Thyroid gland (tissue), 4 donors: ENCODE measurements at regions not wholly inside any gene's neighbourhood (a gene's known extent, or its start where the extent isn't known, plus 50 kb on each side); places are given as distances from the start of the nearest gene placed in this dataset.

Source experiments
- DNase-seq, 2 donors: peaks; one replicate each; pipeline ENCODE4 v3.0.0-alpha.2; 2019
- H3K27ac ChIP-seq, 3 donors: fragments of 200-600 bp; sonication (generic); 1 replicate in 2 of 3; 2 replicates in 1 of 3; pipeline ENCODE4 v1.5.1; 2016 to 2019; ENCODE audit warnings: mild to moderate bottlenecking in 1 of 3, moderate library complexity in 1 of 3
- H3K27me3 ChIP-seq: fragments of 200-600 bp; sonication (generic); one replicate; pipeline ENCODE4 v1.5.1; 2019
- H3K36me3 ChIP-seq, 2 donors: fragments of 200-600 bp; sonication (generic); one replicate each; pipeline ENCODE4 v1.5.1; 2016 to 2019
- H3K4me1 ChIP-seq, 2 donors: fragments of 200-600 bp; sonication (generic); one replicate each; pipeline ENCODE4 v1.5.1; 2017 to 2019
- H3K4me3 ChIP-seq, 3 donors: fragments of 200-600 bp; sonication (generic); replicated peaks in 1 of 3; 1 replicate in 2 of 3; 2 replicates in 1 of 3; pipeline ENCODE4 v1.5.1; 2016; ENCODE audit warnings: mild to moderate bottlenecking in 1 of 3
- H3K9me3 ChIP-seq: fragments of 200-600 bp; sonication (generic); one replicate; pipeline ENCODE4 v1.5.1; 2017
- POLR2A ChIP-seq, 2 donors: fragments of 450-650 bp; IDR thresholded peaks; one replicate each; pipeline ENCODE4 v1.6.1; 2017; ENCODE audit warnings: antibody characterized with exemption in 2 of 2, mild to moderate bottlenecking in 2 of 2, moderate library complexity in 1 of 2
- WGBS, 2 donors: methylation state at CpG; one replicate each; pipeline ENCODE4 v1.1.5; 2017; 5-methylcytosine and 5-hydroxymethylcytosine counted together
- intact Hi-C: fragments of 100-400 bp; cut with DNase I; formaldehyde crosslinking; loops from one replicate; pipeline ENCODE4 v1.15.1; 2023
- TF ChIP-seq, protein P1 (sequence below), 6 experiments: fragments of 200-600 bp in 3 of 6; fragments of 450-650 bp in 3 of 6; sonication (generic) in 3 of 6; IDR thresholded peaks; one replicate each; pipeline ENCODE4 v1.5.1; 2016 to 2019; ENCODE audit warnings: antibody characterized with exemption in 6 of 6, mild to moderate bottlenecking in 2 of 6, inconsistent platforms in 1 of 6, moderate library complexity in 1 of 6

DNA sequence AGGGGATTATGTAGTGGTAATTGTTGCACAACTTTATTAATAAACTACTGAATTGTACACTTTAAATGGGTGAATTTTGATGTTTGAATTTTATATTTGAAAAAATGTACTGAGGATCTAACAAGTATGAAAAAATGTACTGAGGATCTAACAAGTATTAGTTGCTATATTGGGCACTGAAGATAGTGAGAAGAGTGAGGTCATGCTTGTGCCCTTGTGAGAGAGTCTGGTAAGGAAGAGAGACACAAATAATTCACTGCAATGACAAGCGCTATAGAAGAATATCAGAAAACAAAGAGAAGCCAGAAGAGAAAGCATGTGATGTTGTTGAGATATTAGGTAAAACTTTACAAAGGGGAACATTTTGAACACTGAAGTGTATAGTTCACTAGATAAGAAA, 137.6 kb downstream of the DTWD1 start:
- no peaks in the 10 kb centered on the region for H3K36me3 ChIP-seq
- H3K27me3 ChIP-seq = no peaks in the 10 kb centered on the region
- TF ChIP-seq, protein P1, sequence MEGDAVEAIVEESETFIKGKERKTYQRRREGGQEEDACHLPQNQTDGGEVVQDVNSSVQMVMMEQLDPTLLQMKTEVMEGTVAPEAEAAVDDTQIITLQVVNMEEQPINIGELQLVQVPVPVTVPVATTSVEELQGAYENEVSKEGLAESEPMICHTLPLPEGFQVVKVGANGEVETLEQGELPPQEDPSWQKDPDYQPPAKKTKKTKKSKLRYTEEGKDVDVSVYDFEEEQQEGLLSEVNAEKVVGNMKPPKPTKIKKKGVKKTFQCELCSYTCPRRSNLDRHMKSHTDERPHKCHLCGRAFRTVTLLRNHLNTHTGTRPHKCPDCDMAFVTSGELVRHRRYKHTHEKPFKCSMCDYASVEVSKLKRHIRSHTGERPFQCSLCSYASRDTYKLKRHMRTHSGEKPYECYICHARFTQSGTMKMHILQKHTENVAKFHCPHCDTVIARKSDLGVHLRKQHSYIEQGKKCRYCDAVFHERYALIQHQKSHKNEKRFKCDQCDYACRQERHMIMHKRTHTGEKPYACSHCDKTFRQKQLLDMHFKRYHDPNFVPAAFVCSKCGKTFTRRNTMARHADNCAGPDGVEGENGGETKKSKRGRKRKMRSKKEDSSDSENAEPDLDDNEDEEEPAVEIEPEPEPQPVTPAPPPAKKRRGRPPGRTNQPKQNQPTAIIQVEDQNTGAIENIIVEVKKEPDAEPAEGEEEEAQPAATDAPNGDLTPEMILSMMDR (IDR thresholded peaks at IDR 0.05) = no peak
- TF ChIP-seq POLR2A (IDR thresholded peaks at IDR 0.05) = no peak
- WGBS, 2 donors = 92 to 98% methylated on average over 1 of the region's 1 CpG
- no peaks in the 10 kb centered on the region for H3K4me1 ChIP-seq
- H3K4me3 ChIP-seq = no peak overlapping the region
- intact Hi-C loops = no loop called here
- H3K9me3 ChIP-seq = no peaks in the 10 kb centered on the region
- DNase-seq = no peak
- no peak overlapping the region for H3K27ac ChIP-seq

DNA sequence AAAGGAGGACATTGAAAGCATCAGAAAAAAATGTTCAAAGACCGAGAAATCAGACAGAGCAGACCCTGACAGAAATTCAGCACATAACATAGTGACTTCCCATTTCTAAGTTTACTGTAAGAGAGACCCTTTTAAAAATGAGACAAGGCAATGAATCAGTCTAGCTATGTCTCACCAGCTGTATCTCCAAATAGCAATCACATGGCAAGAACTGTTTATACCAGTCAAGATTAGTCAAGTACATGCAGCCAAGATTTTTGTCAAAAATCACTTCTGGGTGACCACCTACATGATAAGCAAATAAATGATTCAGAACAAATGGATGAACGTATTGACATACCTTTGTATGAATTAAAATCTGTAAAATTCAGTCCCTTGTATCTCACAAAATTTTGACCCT, 138.0 kb downstream of the DTWD1 start:
- Histone ChIP-seq H3K4me3 (no peak overlapping the region), H3K9me3 (no peaks in the 10 kb centered on the region), H3K36me3 (no peaks in the 10 kb centered on the region), H3K27ac (no peak overlapping the region), H3K27me3 (no peaks in the 10 kb centered on the region), H3K4me1 (no peaks in the 10 kb centered on the region)
- TF ChIP-seq, protein P1 (IDR thresholded peaks at IDR 0.05) = no peak
- no peak for TF ChIP-seq POLR2A (IDR thresholded peaks at IDR 0.05)
- DNase-seq = no peak
- intact Hi-C loops = no loop called here
- 78 to 79% methylated on average over 2 of the region's 2 CpGs for WGBS, 2 donors

DNA sequence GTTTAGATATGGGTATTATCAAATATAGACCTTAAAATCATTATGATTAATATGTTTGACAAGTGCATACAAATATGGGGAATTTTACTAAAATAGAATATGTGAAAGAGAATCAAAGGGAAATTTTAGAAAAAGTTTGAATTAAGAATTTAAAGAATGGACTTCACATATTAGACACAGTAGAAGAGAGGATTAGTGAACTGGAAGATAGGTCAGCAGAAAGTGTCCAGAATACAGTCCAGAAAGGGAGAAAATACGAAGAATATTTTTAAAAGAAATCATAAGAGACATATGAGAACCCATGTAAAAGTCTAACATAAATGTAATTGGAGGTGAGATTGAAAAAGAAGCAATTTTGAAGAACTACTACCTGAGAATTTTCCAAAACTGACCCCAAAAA, 139.9 kb downstream of the DTWD1 start:
- Histone ChIP-seq H3K4me3 (no peak overlapping the region), H3K27ac (no peak overlapping the region), H3K27me3 (no peaks in the 10 kb centered on the region), H3K9me3 (no peaks in the 10 kb centered on the region), H3K4me1 (no peaks in the 10 kb centered on the region), H3K36me3 (no peaks in the 10 kb centered on the region)
- 82 to 84% methylated on average over 1 of the region's 1 CpG for WGBS, 2 donors
- no peak for TF ChIP-seq POLR2A (IDR thresholded peaks at IDR 0.05)
- TF ChIP-seq, protein P1 (IDR thresholded peaks at IDR 0.05) = no peak
- DNase-seq = no peak
- intact Hi-C loops = no loop called here

DNA sequence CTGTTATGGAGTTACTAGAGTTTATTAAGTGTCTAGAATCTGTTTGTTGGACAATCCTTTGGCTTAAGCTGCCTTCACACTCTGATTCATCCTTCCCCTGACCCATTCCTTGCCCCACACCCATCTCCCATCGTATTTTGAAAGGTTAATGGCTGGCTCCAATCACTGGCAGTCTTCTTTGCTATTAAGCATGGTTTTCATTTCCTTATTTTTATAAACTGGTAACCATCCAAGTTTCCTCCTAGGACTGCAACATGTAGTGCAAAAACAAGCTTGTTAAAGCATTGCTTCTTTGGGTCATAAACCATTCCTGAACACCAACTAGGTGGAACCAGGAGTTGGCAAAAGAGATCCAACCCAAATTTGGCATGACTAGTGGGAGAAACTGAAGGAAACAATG, 148.4 kb downstream of the DTWD1 start:
- 11 to 34% methylated on average over 1 of the region's 1 CpG for WGBS, 2 donors
- H3K4me3 ChIP-seq = no peak overlapping the region
- no peaks in the 10 kb centered on the region for H3K9me3 ChIP-seq
- no peak overlapping the region for H3K27ac ChIP-seq
- H3K27me3 ChIP-seq = no peaks in the 10 kb centered on the region
- TF ChIP-seq, protein P1 (IDR thresholded peaks at IDR 0.05) = no peak
- TF ChIP-seq POLR2A (IDR thresholded peaks at IDR 0.05) = no peak
- DNase-seq = no peak
- H3K36me3 ChIP-seq = no peaks in the 10 kb centered on the region
- peaks cover 0 to 6% of the 10 kb centered on the region in 2 donors for H3K4me1 ChIP-seq
- intact Hi-C loops = no loop called here

DNA sequence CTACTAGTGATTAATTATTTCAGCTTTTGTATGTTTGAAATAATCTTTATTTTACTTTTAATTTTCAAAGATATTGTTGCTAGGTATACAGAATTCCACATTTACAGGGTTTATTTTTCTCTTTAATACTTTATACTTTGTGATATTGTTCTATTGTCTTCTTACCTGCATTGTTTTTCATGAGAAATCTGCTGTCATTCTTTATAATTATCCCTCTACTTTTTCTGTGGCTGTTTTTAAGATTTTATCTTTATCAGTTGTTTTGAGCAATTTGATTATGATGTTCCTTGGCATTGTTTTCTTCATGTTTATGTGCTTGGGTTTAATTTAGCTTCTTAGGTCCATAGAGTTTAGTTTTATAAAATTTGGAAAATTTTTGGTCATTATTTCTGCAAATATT, 168.6 kb downstream of the DTWD1 start:
- Histone ChIP-seq H3K27me3 (no peaks in the 10 kb centered on the region), H3K4me1 (no peaks in the 10 kb centered on the region), H3K4me3 (no peak overlapping the region), H3K9me3 (no peaks in the 10 kb centered on the region), H3K27ac (no peak overlapping the region), H3K36me3 (no peaks in the 10 kb centered on the region)
- TF ChIP-seq POLR2A (IDR thresholded peaks at IDR 0.05) = no peak
- TF ChIP-seq, protein P1 (IDR thresholded peaks at IDR 0.05) = no peak
- intact Hi-C loops = no loop called here
- DNase-seq = no peak
